ENCODE measurements at regions not wholly inside any gene's neighbourhood (a gene's known extent, or its start where the extent isn't known, plus 50 kb on each side); places are given as distances from the start of the nearest gene placed in this dataset.
"Not testable (repeated sequence)": the region's sequence is repeated elsewhere in the genome, so short reads cannot be mapped to it uniquely, and the experiment has no call there.

DNA sequence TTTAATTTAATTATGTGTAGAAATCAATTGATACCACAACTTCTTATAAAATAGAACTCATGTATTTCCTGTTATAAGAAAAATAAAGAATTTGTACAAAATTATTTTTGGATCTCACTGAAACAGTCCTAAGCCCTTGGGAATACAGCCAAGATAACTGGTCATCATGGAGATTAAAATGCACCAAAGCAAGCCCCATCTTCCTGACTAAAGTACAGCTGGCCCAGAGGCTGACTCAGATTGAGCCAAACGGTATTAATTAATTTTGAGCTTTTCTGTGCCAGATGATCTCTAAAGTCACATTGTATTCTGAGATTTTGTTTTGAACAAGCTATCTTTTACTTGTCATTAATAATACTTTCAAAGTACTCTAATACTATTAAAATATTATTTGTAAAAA is 978.5 kb downstream of the TBC1D32 start:
- no peak for DNase-seq (ENCODE audit: low read depth)

DNA sequence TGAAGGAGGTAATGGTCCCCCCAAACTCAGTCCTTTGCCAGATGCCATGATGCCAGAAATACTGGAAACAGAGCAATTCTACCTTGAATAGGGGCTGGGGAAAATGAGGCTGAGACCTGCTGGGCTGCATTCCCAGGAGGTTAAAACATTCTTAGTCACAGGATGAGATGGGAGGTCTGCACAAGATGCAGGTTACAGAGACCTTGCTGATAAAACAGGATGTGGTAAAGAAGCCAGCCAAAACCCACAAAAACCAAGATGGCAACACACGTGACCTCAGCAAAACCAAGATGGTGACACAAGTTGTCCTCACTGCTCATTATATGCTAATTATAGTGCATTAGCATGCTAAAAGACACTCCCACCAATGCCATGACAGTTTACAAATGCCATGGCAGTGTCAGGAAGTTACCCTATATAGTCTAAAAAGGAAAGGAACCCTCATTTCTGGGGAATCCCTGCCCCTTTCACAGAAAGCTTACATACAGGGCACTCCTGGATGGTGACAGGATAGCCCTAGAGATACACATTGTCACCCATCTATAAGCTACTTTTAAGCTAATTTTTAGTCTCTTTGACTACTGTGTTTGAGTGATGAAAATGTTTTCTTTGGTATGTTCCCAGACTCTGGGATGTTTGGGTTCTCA is 979.7 kb downstream of the TBC1D32 start:
- DNase-seq (ENCODE audit: low read depth), result no peak

DNA sequence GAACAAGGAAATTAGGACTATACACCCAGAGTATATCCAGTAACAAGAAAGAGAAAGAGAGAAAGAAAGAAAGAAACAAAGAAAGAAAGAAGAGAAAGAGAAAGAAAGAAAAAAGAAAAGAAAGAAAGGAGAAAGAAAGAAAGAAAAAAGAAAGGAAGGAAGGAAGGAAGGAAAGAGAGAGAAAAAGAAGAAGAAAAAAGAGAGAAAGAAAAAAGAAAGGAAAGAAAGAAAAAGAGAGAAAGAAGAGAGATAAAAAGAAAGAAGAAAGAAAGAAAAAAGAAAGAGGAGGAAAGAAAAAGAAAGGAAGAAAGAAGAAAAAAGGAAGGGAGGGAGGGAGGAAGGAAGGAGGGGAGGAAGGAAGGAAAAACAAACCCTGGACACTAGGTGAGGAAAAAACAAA is 981.8 kb downstream of the TBC1D32 start:
- no peak for DNase-seq (ENCODE audit: low read depth)

DNA sequence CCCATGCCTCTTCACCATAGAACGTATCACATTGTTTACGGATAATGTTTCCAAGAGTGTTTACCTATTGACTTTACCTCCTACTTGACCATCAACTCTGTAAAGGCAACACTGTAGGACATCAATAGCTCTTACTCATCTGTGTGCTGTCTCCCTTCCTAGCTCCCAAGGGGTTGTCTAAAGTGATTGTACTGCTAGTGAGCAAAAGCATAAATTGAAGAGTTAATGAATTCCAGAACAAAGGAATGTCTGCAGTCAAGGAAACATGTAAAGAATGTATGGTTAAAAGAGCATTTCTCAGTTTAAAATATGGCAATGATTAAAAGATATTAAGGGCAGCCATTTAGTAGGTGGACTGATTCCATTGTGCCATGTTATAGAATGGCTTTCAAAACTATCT is 985.4 kb downstream of the TBC1D32 start:
- no peak for DNase-seq (ENCODE audit: low read depth)

DNA sequence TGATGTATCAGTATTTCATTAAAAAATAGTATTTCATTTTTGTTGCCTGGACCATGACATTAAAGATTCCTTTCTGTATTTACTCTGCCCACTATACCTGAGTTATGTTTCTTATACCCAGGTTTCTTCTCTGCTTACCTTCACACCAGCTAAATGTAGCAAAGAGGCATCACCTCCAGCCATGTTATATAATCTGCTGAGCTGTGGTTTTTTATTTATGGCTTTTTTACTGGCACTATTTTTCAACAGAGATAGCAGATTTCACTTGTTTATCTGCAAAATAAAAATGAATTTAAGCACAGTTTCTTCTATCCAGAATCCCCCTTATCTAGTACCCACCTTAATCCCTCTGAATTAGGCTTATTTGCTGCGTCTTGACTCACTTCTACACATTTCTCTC is 979.0 kb upstream of the MAN1A1 start:
- no peak for DNase-seq (ENCODE audit: low read depth)

DNA sequence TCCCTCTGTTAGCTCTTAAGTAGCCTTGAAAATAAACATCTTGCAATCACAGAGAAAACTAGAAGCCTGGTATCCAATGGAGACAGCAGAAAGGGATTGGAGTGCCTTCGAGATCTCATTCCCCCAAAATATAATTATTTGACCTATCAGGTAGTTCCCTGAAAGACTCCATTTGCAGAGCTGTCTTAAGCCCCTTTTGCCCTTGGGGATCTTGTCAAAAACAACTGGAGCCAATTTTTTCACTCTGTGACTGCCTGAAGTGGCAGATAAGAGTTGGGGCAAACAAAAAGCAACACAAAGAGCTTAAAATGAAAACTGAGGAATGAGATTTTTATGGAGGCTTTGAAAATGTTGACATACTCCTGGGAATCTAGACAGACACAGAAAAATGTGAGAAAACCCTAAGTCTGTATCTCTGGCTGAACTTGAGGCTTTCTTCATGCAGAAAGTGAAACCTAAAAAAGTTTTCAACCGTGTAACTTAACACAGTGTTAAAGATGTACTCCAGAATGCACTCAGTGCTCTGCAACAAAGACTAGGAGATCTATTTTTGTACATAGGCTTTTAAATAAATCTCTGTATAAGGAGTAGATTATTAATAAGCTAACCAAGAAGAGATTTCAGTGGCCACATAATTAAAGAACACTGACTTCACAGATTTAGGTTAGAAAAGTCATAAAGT is 971.1 kb upstream of the MAN1A1 start:
- no peak for DNase-seq (ENCODE audit: low read depth)

DNA sequence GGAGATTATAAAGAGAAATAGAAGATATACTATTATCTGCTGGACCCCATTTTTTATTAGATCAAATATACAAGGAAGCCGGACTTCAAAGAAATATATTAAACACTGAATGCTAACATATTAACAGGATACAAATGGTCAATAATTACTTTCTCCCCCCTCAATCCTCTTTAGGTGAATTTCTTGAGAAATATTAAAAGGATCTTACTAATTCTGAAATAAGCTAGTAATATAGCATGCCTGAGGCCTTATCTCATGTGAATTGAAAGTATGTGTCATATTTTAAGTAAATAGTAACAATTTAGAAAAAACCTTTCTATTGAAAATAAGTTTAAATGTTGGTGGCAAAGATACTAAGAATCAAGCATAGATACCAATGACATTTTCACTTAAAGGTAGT is 954.7 kb upstream of the MAN1A1 start:
- no peak for DNase-seq (ENCODE audit: low read depth)

DNA sequence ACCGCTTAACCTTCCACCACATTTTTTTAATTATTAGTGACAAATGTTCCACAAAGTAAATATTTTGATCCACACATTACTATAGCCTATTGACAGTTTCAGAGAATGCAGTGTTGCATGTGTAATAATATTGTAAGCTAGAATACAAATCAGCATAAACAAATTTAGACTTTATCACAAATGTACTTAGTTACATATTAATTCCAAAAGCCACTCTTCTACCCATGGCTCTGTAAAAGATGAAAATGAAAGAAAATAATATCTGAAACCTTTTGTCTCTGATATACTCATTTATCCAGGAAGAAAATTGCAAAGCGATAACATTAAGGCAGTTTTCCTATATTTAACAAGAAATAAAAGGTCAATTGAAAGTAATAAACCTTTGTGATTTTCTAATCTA is 954.0 kb upstream of the MAN1A1 start:
- DNase-seq (ENCODE audit: low read depth), result no peak

DNA sequence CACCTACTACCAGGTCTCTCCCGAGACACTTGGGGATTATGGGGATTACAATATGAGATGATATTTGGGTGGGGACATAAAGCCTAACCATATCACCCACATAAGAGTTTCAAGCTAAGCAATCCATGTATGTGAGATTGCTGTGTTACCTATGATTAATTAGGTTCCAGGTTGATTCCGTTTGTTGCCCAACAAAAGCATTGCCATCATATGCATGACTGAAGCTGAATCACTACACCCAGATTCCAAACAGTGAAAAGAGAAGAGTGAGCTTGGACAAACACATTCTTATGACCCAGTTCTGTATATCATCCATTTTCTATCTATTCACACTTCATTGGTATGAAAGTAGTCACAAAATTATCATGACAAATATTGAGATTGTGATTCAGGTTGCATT is 952.5 kb upstream of the MAN1A1 start:
- no peak for DNase-seq (ENCODE audit: low read depth)

DNA sequence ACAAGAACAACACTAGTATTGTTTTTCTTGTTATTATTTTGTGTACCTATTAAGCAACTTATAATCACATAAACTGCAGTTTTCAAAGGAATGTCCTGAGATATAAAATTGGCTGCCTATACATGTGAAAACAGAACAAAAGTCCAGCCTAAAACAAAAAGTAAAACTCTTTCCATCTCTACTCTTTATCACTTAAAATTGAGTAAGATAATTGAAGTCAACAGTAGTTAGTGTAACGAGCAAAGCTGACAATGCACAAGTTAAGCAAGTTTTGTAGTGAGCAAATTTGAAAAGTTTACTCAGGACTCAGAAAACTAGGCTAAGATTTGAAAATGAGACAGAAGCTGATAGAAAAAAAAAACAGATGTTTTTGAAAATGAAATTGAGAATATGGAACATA is 941.4 kb upstream of the MAN1A1 start:
- DNase-seq (ENCODE audit: low read depth), result no peak

DNA sequence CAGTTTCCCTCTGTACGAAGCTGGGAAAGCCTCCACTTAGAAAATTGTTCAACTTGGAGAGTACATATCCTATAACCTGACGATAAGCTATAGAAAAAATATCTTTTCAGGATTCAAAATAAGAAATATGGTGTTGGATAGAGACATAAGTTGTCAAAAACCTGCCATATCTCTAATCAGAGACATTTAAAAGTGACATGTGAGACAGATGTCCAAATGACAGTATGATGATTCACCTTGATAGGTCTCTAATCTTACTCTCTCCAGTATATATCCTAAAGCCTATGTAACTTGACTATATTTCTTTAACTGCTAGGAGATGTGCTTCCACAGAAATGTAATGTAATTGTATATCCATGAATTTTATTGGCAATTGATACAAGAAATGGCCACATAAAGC is 932.4 kb upstream of the MAN1A1 start:
- DNase-seq (ENCODE audit: low read depth), result no peak

DNA sequence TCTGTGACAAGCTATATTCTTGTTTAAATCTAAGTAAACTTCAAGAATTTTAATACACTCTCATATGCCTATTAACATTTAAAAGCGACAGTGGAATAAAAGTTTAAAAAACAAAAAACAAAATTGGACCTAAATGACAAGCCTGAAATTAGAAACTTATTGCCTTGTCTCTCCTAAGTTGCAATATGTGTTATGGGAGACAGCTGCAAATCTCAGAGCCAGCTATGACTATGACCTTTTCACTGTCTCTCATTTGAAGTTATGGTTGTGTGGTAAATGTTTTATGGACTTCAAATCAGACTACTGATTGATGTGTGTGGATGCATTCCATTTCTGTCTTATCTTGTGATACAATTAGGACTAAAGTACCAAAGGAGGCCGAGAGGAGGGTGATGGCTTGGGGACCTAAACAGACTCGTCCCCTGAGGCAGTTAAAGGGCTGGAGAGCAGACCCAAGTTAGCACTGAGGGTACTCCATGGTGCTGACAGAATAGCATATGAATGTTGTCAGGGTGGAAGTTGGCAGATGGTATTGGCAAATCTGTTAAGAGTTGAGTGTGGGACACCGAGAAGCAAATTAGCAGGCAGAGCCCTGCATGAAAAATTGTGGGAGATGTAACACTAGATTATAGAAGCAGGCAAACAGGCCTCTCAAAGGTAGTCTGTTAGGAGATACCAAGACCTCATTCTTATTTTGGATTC is 930.1 kb upstream of the MAN1A1 start:
- DNase-seq (ENCODE audit: low read depth), result no peak

DNA sequence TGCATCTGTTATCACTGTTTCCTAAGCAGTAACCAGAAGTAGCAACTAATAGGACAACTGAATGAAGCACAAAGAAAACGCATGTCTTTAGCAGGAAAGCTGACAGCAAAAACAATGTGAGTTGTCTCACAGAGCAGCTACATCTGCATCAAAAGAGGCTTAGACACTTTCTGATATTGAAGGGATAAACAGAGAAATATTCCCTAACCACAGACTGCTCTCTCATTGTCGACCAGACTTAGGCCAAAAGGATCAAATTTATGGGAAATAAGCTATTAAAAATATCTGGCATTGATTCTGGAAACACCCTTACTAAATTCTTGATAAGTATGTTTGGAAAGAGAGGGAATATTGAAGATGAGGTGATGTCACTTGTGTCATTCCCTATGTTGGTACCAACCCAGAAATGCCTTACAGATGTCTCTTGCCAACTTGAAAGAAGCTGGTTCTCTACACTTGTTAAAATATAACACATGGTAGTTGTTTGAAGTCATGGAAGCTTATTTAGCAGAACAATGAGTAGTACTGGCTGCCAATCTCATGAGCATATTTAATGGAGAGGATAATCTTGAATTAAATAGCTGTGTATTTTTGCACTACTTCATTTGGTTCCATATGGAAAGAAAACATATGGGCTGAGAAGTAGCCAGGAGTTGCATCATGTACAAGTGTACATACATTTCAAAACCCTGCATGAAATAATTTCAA is 929.3 kb upstream of the MAN1A1 start:
- DNase-seq (ENCODE audit: low read depth), result no peak

DNA sequence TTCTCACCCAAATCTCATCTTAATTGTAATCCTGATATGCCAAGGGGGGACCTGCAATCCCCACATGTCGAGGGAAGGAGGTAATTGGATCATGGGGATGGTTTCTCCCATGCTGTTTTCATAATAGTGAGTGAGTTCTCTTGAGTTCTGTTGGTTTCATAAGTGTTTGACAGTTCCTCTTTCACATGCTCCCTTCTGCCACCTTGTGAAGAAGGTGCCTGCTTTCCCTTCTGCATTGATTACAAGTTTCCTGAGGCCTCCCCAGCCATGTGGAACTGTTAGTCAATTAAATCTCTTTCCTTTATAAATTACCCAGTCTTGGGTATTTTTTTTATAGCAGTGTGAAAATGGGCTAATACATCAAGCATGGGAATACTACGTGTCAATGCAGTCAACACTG is 925.0 kb upstream of the MAN1A1 start:
- DNase-seq (ENCODE audit: low read depth), result no peak

DNA sequence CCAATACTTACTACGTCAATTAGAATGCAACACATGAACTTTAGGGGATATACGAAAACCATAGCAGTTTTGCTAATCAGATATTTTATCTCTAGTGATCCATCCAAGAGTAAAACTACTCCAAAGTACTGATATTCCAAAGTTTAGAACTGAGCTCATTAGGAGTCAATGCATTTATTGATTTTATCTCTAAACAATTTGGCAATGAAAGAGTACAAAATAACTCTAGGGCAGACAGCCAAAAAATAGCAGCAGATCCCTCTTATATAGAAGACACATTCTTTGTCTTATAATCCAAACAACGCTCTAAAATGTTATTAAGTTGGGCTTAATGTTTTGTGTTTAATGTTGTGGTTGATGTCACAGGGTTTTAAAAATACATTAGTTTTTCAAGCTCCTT is 923.9 kb upstream of the MAN1A1 start:
- no peak for DNase-seq (ENCODE audit: low read depth)

DNA sequence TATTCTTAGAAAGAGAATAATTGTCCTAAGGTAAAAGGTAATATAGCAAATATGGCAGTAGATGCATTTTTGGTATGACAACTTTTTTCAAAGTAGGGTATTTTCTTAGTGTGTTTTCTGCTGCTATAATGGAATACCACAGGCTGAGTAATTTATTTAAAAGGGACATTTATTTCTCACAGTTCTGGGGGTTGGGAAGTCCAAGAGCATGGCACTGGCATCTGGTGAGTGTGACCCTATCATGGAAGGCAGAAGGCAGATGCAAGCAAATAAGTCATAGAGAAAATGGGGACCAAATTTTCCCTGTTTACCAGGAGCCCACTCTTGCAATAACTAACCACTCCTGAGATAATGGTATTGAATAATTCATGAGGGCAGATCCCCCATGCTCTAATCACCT is 922.5 kb upstream of the MAN1A1 start:
- DNase-seq (ENCODE audit: low read depth), result no peak

DNA sequence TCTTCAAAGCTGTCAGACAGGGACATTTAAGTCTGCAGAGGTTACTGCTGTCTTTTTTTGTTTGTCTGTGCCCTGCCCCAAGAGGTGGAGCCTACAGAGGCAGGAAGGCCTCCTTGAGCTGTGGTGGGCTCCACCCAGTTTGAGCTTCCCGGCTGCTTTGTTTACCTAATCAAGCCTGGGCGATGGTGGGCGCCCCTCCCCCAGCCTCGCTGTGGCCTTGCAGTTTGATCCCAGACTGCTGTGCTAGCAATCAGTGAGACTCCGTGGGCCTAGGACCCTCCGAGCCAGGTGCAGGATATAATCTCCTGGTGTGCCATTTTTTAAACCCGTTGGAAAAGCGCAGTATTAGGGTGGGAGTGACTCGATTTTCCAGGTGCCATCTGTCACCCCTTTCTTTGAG is 918.7 kb upstream of the MAN1A1 start:
- DNase-seq (ENCODE audit: low read depth), result not testable (repeated sequence)

DNA sequence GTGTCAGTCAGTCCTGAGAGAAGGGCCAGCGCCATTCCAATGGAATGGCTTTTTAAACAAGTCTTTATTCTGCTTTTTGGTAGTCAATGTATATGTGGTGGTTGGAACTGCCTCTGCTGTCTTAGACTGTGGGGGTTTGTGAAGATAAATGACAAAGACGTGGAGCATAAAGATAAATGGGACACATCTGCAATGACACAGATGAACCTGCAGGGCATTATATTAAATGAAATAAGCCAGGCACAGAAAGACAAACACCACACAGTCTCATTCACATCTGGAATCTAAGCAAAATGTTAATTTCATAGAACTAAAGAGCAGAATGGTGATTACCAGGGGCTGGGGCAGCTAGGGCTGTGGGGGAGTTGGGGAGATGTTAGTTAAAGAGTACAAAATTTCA is 912.8 kb upstream of the MAN1A1 start:
- DNase-seq (ENCODE audit: low read depth), result no peak

DNA sequence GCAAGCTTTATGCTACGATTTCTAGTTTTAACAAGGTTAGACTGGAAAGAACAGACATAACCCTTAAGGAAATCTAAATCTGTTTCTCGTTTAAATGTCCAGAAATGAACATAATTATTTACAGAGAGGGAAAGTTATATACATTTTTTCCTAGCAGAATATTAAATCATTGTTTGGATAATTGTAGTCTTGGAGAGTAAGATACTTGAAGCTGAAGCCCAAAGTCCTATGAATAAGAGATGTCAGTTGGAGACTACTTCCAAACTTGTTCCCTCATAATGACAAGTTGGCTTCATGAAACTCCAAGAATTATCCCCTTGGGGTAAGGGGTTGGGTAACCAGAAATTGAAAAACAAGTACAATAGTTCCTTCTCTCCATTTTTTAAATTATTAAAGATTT is 911.1 kb upstream of the MAN1A1 start:
- DNase-seq (ENCODE audit: low read depth), result no peak

DNA sequence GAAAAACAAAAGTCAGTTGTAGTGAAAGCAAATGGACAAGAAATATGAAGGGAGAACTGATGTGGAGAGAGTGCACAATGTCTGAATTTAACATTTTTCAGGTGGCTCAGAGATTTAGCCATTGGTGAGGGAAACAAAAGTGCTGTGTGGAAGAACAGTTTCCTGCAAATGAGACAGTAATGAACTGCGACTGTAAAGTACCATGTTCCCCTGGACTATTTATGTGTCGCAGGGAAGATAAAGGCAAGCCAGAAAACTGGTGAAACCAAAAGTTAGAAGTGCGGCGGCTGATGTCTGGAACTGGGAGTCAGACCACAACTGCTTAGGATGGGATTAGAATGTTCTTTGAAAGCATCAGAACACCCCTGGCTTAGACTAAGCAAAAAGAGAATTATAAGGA is 905.1 kb upstream of the MAN1A1 start:
- no peak for DNase-seq (ENCODE audit: low read depth)

DNA sequence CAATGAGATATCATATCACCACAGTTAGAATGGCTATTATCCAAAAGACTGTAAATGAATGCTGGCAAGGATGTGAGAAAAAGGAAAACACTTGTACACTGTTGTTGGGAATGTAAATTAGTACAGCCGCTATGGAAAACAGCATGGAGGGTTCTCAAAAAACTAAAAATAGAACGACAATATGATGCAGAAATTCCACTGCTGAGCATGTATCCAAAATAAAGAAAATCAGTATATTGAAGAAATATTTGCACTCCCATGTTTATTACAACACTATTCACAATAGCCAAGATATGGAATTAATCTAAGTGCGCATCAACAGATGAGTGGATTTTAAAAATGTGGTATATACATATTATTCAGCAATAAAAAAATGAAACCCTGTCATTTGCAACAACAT is 898.9 kb upstream of the MAN1A1 start:
- DNase-seq (ENCODE audit: low read depth), result no peak

DNA sequence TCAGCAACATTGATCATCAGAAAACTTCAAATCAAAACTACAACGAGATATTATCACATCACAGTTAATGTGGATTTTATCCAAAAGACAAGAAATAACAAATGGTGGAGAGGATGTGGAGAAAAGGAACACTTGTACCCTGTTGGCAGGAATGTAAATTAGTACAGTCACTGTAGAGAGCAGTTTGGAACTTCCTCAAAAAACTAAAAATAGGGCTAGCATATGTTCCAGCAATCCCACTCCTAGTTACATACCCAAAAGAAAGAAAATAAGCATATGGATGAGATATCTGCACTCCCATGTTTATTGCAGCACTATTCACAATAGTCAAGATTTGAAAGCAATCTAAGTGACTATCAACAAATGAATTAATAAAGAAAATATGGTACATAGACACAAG is 887.7 kb upstream of the MAN1A1 start:
- DNase-seq (ENCODE audit: low read depth), result no peak

DNA sequence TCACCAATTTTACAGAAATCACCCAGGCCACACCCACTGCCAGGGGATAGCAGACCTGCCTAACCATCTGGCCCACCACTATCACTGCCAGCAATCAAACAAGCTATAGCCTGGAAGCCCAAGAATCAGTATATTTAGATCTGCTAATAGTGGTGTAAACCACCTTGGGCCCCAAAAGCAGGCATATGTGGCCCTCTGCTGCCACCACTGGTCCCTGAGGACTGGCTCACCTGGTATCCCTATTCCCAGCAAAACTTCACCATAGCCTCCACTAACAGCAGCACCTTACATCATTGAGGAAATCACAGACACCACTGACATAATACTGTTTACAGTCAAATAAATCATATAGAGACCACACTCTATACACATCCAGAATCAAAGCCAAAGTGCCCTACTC is 880.4 kb upstream of the MAN1A1 start:
- no peak for DNase-seq (ENCODE audit: low read depth)

Measured in HS-27A (cell line).